NCI-H460 (cell line): ENCODE measurements at regions not wholly inside any gene's neighbourhood (a gene's known extent, or its start where the extent isn't known, plus 50 kb on each side); places are given as distances from the start of the nearest gene placed in this dataset.

Experiments
- DNase-seq: peaks from one replicate; pipeline ENCODE4 v3.0.0-alpha.2; 2016; ENCODE audit warnings: low read depth; ENCODE audit errors: extremely low read depth

GRCh38 chr1:57784356-57784755 lies 360.5 kb upstream of the DAB1 start:
- no peak for DNase-seq

GRCh38 chr1:57782357-57782756 lies 358.5 kb upstream of the DAB1 start:
- DNase-seq, result no peak

- no peak for DNase-seq
These were observed 348.8 kb upstream of the DAB1 start for GRCh38 chr1:57772580-57773195.

- DNase-seq, result no peak
These were observed 346.9 kb upstream of the DAB1 start for GRCh38 chr1:57770772-57771171.

GRCh38 chr1:57770236-57770635 lies 346.4 kb upstream of the DAB1 start:
- DNase-seq, result no peak

- DNase-seq, result no peak
These were observed 337.8 kb upstream of the DAB1 start for GRCh38 chr1:57761628-57762027.

- DNase-seq, result no peak
These were observed 329.0 kb upstream of the DAB1 start for GRCh38 chr1:57752843-57753242.

- no peak for DNase-seq
These were observed 324.9 kb upstream of the DAB1 start for GRCh38 chr1:57748719-57749118.

- DNase-seq, result no peak
These were observed 324.0 kb upstream of the DAB1 start for GRCh38 chr1:57747818-57748217.

- no peak for DNase-seq
These were observed 317.7 kb upstream of the DAB1 start for GRCh38 chr1:57741521-57741920.

GRCh38 chr1:57736940-57737339 lies 313.1 kb upstream of the DAB1 start:
- no peak for DNase-seq

GRCh38 chr1:57729181-57729580 lies 305.3 kb upstream of the DAB1 start:
- no peak for DNase-seq

GRCh38 chr1:57727121-57727520 lies 303.3 kb upstream of the DAB1 start:
- no peak for DNase-seq

- no peak for DNase-seq
These were observed 301.5 kb upstream of the DAB1 start for GRCh38 chr1:57725318-57725717.

GRCh38 chr1:57724535-57724934 lies 300.7 kb upstream of the DAB1 start:
- no peak for DNase-seq

GRCh38 chr1:57722285-57722978 lies 298.6 kb upstream of the DAB1 start:
- DNase-seq, result no peak

- DNase-seq, result no peak
These were observed 297.1 kb upstream of the DAB1 start for GRCh38 chr1:57721001-57721400.

GRCh38 chr1:57719274-57719673 lies 295.4 kb upstream of the DAB1 start:
- no peak for DNase-seq

- DNase-seq, result no peak
These were observed 289.6 kb upstream of the DAB1 start for GRCh38 chr1:57713501-57713900.

GRCh38 chr1:57712846-57713245 lies 289.0 kb upstream of the DAB1 start:
- no peak for DNase-seq

GRCh38 chr1:57711326-57711725 lies 287.5 kb upstream of the DAB1 start:
- DNase-seq, result no peak

GRCh38 chr1:57707631-57708030 lies 283.8 kb upstream of the DAB1 start:
- DNase-seq, result no peak

- DNase-seq, result no peak
These were observed 281.0 kb upstream of the DAB1 start for GRCh38 chr1:57704811-57705210.
